NCI-H1417 (cell line): ENCODE measurements at regions not wholly inside any gene's neighbourhood (a gene's known extent, or its start where the extent isn't known, plus 50 kb on each side); places are given as distances from the start of the nearest gene placed in this dataset.
"Not testable (repeated sequence)": the region's sequence is repeated elsewhere in the genome, so short reads cannot be mapped to it uniquely, and the experiment has no call there.

Experiments used
- DNase-seq, 3 experiments: peaks; one replicate each; lab custom pipeline; 2025; lab: John Stamatoyannopoulos, UW

- no peak for DNase-seq
Observed at GRCh38 chr11:25766332-25767015, 565.5 kb upstream of the ANO3 start.

GRCh38 chr11:25769287-25769686 lies 562.6 kb upstream of the ANO3 start:
- no peak for DNase-seq

GRCh38 chr11:25771605-25772004 lies 560.3 kb upstream of the ANO3 start:
- no peak for DNase-seq

GRCh38 chr11:25775603-25776002 lies 556.3 kb upstream of the ANO3 start:
- DNase-seq: no peak

GRCh38 chr11:25776238-25776637 lies 555.7 kb upstream of the ANO3 start:
- DNase-seq: no peak

- DNase-seq: no peak
Observed at GRCh38 chr11:25777343-25777742, 554.6 kb upstream of the ANO3 start.

GRCh38 chr11:25779033-25779432 lies 552.9 kb upstream of the ANO3 start:
- no peak for DNase-seq

GRCh38 chr11:25787416-25787815 lies 544.5 kb upstream of the ANO3 start:
- no peak for DNase-seq

GRCh38 chr11:25790396-25790795 lies 541.5 kb upstream of the ANO3 start:
- no peak for DNase-seq

- no peak for DNase-seq
Observed at GRCh38 chr11:25793637-25794036, 538.3 kb upstream of the ANO3 start.

- no peak for DNase-seq
Observed at GRCh38 chr11:25794804-25795203, 537.1 kb upstream of the ANO3 start.

GRCh38 chr11:25816411-25816810 lies 515.5 kb upstream of the ANO3 start:
- no peak for DNase-seq

- DNase-seq: no peak
Observed at GRCh38 chr11:25824688-25825087, 507.2 kb upstream of the ANO3 start.

- not testable (repeated sequence) for DNase-seq
Observed at GRCh38 chr11:25831485-25831884, 500.4 kb upstream of the ANO3 start.

- DNase-seq: no peak
Observed at GRCh38 chr11:25838918-25839625, 492.9 kb upstream of the ANO3 start.

- no peak for DNase-seq
Observed at GRCh38 chr11:25844811-25845210, 487.1 kb upstream of the ANO3 start.

GRCh38 chr11:25855916-25856315 lies 476.0 kb upstream of the ANO3 start:
- DNase-seq: no peak

- DNase-seq: no peak
Observed at GRCh38 chr11:25859776-25860175, 472.2 kb upstream of the ANO3 start.

GRCh38 chr11:25860677-25861450 lies 471.1 kb upstream of the ANO3 start:
- peak in 2 of 3 experiments; percentile 21 to 81 for DNase-seq

- no peak for DNase-seq
Observed at GRCh38 chr11:25862159-25862558, 469.8 kb upstream of the ANO3 start.

- DNase-seq: no peak
Observed at GRCh38 chr11:25863986-25864385, 467.9 kb upstream of the ANO3 start.

- no peak for DNase-seq
Observed at GRCh38 chr11:25876456-25876965, 455.4 kb upstream of the ANO3 start.

- DNase-seq: no peak
Observed at GRCh38 chr11:25886036-25886435, 445.9 kb upstream of the ANO3 start.
